Heart left ventricle (tissue), 16 donors: ENCODE measurements at regions not wholly inside any gene's neighbourhood (a gene's known extent, or its start where the extent isn't known, plus 50 kb on each side); places are given as distances from the start of the nearest gene placed in this dataset.

ENCODE experiments used
- ATAC-seq, 4 donors: fragments of 200-7000 bp; cut with Tn5 transposase; one replicate each; pipeline ENCODE4 v1.9.1; 2020 to 2022; ENCODE audit warnings: moderate library complexity in 4 of 4, mild to moderate bottlenecking in 3 of 4, moderate number of reproducible peaks in 1 of 4
- DNase-seq, 5 donors: peaks; one replicate each; pipeline ENCODE4 v3.0.0-alpha.2; 2020
- H3K27ac ChIP-seq, 12 donors: fragments of 200-600 bp; sonication (generic) in 4 of 12; one replicate each; pipeline versions ENCODE4 v1.5.0 to v1.8.0; 2016 to 2022; ENCODE audit warnings: mild to moderate bottlenecking in 2 of 12
- H3K27me3 ChIP-seq, 9 donors: fragments of 200-600 bp; sonication (generic) in 2 of 9; one replicate each; pipeline versions ENCODE4 v1.5.1 to v1.8.0; 2016 to 2022; ENCODE audit warnings: mild to moderate bottlenecking in 3 of 9
- H3K36me3 ChIP-seq, 9 donors: fragments of 200-600 bp; sonication (generic) in 2 of 9; one replicate each; pipeline versions ENCODE4 v1.5.0 to v1.8.0; 2018 to 2022; ENCODE audit warnings: mild to moderate bottlenecking in 2 of 9
- H3K4me1 ChIP-seq, 12 donors: fragments of 200-600 bp; sonication (generic) in 4 of 12; one replicate each; pipeline versions ENCODE4 v1.5.0 to v1.8.0; 2016 to 2022; ENCODE audit warnings: mild to moderate bottlenecking in 3 of 12
- H3K4me3 ChIP-seq, 12 donors: fragments of 200-600 bp; sonication (generic) in 4 of 12; one replicate each; pipeline versions ENCODE4 v1.5.0 to v1.8.0; 2017 to 2022; ENCODE audit warnings: mild to moderate bottlenecking in 9 of 12, moderate library complexity in 4 of 12
- H3K9me3 ChIP-seq, 12 donors: fragments of 200-600 bp; sonication (generic) in 4 of 12; one replicate each; pipeline versions ENCODE4 v1.5.0 to v1.8.0; 2016 to 2022; ENCODE audit warnings: mild to moderate bottlenecking in 1 of 12
- CTCF ChIP-seq, 12 donors: fragments of 200-600 bp; sonication (generic) in 4 of 12; IDR thresholded peaks; one replicate each; pipeline versions ENCODE4 v1.5.0 to v1.8.0; 2018 to 2022; ENCODE audit warnings: antibody characterized with exemption in 12 of 12, mild to moderate bottlenecking in 5 of 12
- POLR2A ChIP-seq, 2 donors: fragments of 450-650 bp; IDR thresholded peaks; one replicate each; pipeline ENCODE4 v1.6.1; 2017; ENCODE audit warnings: antibody characterized with exemption in 2 of 2, mild to moderate bottlenecking in 2 of 2, moderate library complexity in 2 of 2
- WGBS, 4 donors: extraction: QIAGEN DNeasy Blood & Tissue Kit in 2 of 4; methylation state at CpG; one replicate each; pipeline versions ENCODE4 v1.1.5 to v1.1.7; 2013 to 2018; 5-methylcytosine and 5-hydroxymethylcytosine counted together
- intact Hi-C, 10 donors: fragments of 100-400 bp; cut with DNase I; formaldehyde crosslinking; loops; one replicate each; pipeline versions ENCODE4 v1.11.1 to v1.14.2; 2022
- donor health status: ischemic (EF 13 %, LVEDD 7.1; RV severe dilation, severe dysfunction).
- donor health status: healthy with polysubstance abuse.
- donor health status: DM: no; HTN: yes; CAD: no.
- donor health status: DM: no; HTN: no; CAD: no.
- donor health status: ischemic (EF 25% LVEDD 6.9; RV normal size, moderate dysfunction).
- donor health status: ischemic (EF 25% LVEDD 5.7; RV mildly dilated, moderate dysfunction).
- donor health status: healthy.
- donor health status: DM: yes; HTN: yes; CAD: no.
- donor health status: ischemic (EF 35%, LVEDD 5.7; RV mildly dilated, moderate dysfunction).
- donor health status: nonischemic (EF 11% LVEDD 7.7; RV severe dilation, severe dysfunction).
- donor health status: DM: yes; HTN: yes; CAD: no.
- donor health status: PGD.
- donor health status: ischemic (EF 29% LVEDD 5.4; RV normal size, mild dysfunction).
- donor health status: nonischemic (EF 23%, LVEDD 6.1; RV moderate dilation, normal function).

GRCh38 chr11:91768783-91769182, 455.8 kb upstream of the FAT3 start:
- Histone ChIP-seq H3K27me3 (no peaks in the 10 kb centered on the region), H3K4me1 (no peaks in the 10 kb centered on the region), H3K9me3 (peaks cover 0 to 8% (median 0%) of the 10 kb centered on the region in 12 donors), H3K4me3 (no peak overlapping the region), H3K27ac (no peak overlapping the region), H3K36me3 (no peaks in the 10 kb centered on the region)
- 70 to 85% (median 76%) methylated on average over 1 of the region's 1 CpG for WGBS, 4 donors
- DNase-seq = no peak
- intact Hi-C loops = no loop called here
- ATAC-seq = no peak
- no peak for TF ChIP-seq POLR2A (IDR thresholded peaks at IDR 0.05)
- TF ChIP-seq CTCF (IDR thresholded peaks at IDR 0.05) = no peak

GRCh38 chr11:91763331-91763730, 461.3 kb upstream of the FAT3 start:
- TF ChIP-seq POLR2A (IDR thresholded peaks at IDR 0.05) (no peak), CTCF (IDR thresholded peaks at IDR 0.05) (no peak)
- Histone ChIP-seq H3K27ac (no peak overlapping the region), H3K9me3 (peaks cover 0 to under 1% (median 0%) of the 10 kb centered on the region in 12 donors), H3K27me3 (no peaks in the 10 kb centered on the region), H3K4me1 (no peaks in the 10 kb centered on the region), H3K36me3 (no peaks in the 10 kb centered on the region), H3K4me3 (no peak overlapping the region)
- ATAC-seq (no peak), DNase-seq (no peak)
- intact Hi-C loops = no loop called here

GRCh38 chr11:91761406-91762025, 463.1 kb upstream of the FAT3 start:
- WGBS, 4 donors = 41 to 47% (median 43%) methylated on average over 3 of the region's 3 CpGs
- ATAC-seq = no peak
- DNase-seq = no peak
- Histone ChIP-seq H3K36me3 (no peaks in the 10 kb centered on the region), H3K27ac (no peak overlapping the region), H3K4me1 (no peaks in the 10 kb centered on the region), H3K27me3 (no peaks in the 10 kb centered on the region), H3K4me3 (no peak overlapping the region), H3K9me3 (no peaks in the 10 kb centered on the region)
- intact Hi-C loops = no loop called here
- no peak for TF ChIP-seq POLR2A (IDR thresholded peaks at IDR 0.05)
- TF ChIP-seq CTCF (IDR thresholded peaks at IDR 0.05) = no peak

GRCh38 chr11:91756829-91757480, 467.7 kb upstream of the FAT3 start:
- TF ChIP-seq CTCF (IDR thresholded peaks at IDR 0.05) (no peak), POLR2A (IDR thresholded peaks at IDR 0.05) (no peak)
- DNase-seq (no peak), ATAC-seq (no peak)
- Histone ChIP-seq H3K4me3 (no peak overlapping the region), H3K36me3 (no peaks in the 10 kb centered on the region), H3K4me1 (no peaks in the 10 kb centered on the region), H3K27me3 (no peaks in the 10 kb centered on the region), H3K9me3 (peaks cover 0 to 7% (median 0%) of the 10 kb centered on the region in 12 donors), H3K27ac (no peak overlapping the region)
- intact Hi-C loops = no loop called here
- WGBS, 4 donors = 45 to 80% (median 77%) methylated on average over 1 of the region's 1 CpG
